Peyer's patch (tissue), 4 donors: ENCODE measurements at regions not wholly inside any gene's neighbourhood (a gene's known extent, or its start where the extent isn't known, plus 50 kb on each side); places are given as distances from the start of the nearest gene placed in this dataset.

Experiments
- DNase-seq, 3 donors: peaks; one replicate each; pipeline ENCODE4 v3.0.0-alpha.2; 2017 to 2019
- H3K27ac ChIP-seq, 4 donors: fragments of 200-600 bp; sonication (generic); one replicate each; pipeline ENCODE4 v1.5.1; 2016 to 2019
- H3K27me3 ChIP-seq, 2 donors: fragments of 200-600 bp; sonication (generic); one replicate each; pipeline ENCODE4 v1.5.1; 2019
- H3K36me3 ChIP-seq, 3 donors: fragments of 200-600 bp; sonication (generic); one replicate each; pipeline ENCODE4 v1.5.1; 2016 to 2019
- H3K4me1 ChIP-seq, 4 donors: fragments of 200-600 bp; sonication (generic); one replicate each; pipeline ENCODE4 v1.5.1; 2016 to 2019
- H3K4me3 ChIP-seq, 4 donors: fragments of 200-600 bp; sonication (generic); 1 replicate in 3 of 4; 2 replicates in 1 of 4; pipeline ENCODE4 v1.5.1; 2016 to 2019; ENCODE audit warnings: mild to moderate bottlenecking in 1 of 4
- H3K9me3 ChIP-seq, 4 donors: fragments of 200-600 bp; sonication (generic); one replicate each; pipeline ENCODE4 v1.5.1; 2016 to 2019; ENCODE audit warnings: mild to moderate bottlenecking in 1 of 4
- CTCF ChIP-seq, 6 experiments: fragments of 450-650 bp in 4 of 6; fragments of 200-600 bp in 2 of 6; sonication (generic) in 1 of 6; IDR thresholded peaks; one replicate each; pipeline ENCODE4 v1.5.1; 2017 to 2019; ENCODE audit warnings: antibody characterized with exemption in 6 of 6, mild to moderate bottlenecking in 3 of 6, moderate library complexity in 1 of 6
- POLR2A ChIP-seq, 2 donors: fragments of 450-650 bp; IDR thresholded peaks; one replicate each; pipeline ENCODE4 v1.5.1; 2017; ENCODE audit warnings: antibody characterized with exemption in 2 of 2, mild to moderate bottlenecking in 2 of 2, moderate library complexity in 2 of 2

DNA sequence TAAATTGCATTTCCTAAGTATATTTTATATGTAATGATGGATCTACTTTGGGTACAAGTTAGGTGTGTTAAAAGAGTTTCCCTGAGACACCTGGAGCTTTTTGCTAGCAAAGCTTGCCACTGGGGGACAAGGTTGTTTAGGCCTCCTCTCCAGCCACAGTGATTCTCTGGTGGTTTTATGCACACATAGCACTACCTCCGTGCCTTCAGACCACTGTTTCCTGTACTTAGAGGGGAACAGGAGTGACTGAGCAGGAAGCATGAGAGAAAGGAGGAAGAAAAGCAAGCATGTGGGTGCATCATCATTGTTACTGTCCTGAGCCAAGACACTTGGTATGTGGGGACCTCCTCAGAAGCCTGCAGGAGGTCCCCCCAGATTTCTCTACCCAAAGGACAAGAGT lies 272.1 kb downstream of the RASEF start:
- no peak for DNase-seq
- H3K4me1 ChIP-seq = no peaks in the 10 kb centered on the region
- H3K27me3 ChIP-seq = no peaks in the 10 kb centered on the region
- H3K9me3 ChIP-seq = no peaks in the 10 kb centered on the region
- no peak overlapping the region for H3K4me3 ChIP-seq
- no peaks in the 10 kb centered on the region for H3K36me3 ChIP-seq
- no peak overlapping the region for H3K27ac ChIP-seq
- TF ChIP-seq POLR2A (IDR thresholded peaks at IDR 0.05) (no peak), CTCF (IDR thresholded peaks at IDR 0.05) (no peak)

GRCh38 chr9:82791692-82792091 lies 271.2 kb downstream of the RASEF start:
- TF ChIP-seq CTCF (IDR thresholded peaks at IDR 0.05) (no peak), POLR2A (IDR thresholded peaks at IDR 0.05) (no peak)
- Histone ChIP-seq H3K36me3 (no peaks in the 10 kb centered on the region), H3K4me3 (no peak overlapping the region), H3K4me1 (no peaks in the 10 kb centered on the region), H3K27me3 (no peaks in the 10 kb centered on the region), H3K27ac (no peak overlapping the region), H3K9me3 (no peaks in the 10 kb centered on the region)
- no peak for DNase-seq

- Histone ChIP-seq H3K27me3 (no peaks in the 10 kb centered on the region), H3K9me3 (no peaks in the 10 kb centered on the region), H3K4me1 (no peaks in the 10 kb centered on the region), H3K36me3 (no peaks in the 10 kb centered on the region), H3K27ac (no peak overlapping the region), H3K4me3 (no peak overlapping the region)
- TF ChIP-seq POLR2A (IDR thresholded peaks at IDR 0.05) (no peak), CTCF (IDR thresholded peaks at IDR 0.05) (no peak)
- no peak for DNase-seq
These were observed 265.4 kb downstream of the RASEF start for GRCh38 chr9:82797534-82797933.

DNA sequence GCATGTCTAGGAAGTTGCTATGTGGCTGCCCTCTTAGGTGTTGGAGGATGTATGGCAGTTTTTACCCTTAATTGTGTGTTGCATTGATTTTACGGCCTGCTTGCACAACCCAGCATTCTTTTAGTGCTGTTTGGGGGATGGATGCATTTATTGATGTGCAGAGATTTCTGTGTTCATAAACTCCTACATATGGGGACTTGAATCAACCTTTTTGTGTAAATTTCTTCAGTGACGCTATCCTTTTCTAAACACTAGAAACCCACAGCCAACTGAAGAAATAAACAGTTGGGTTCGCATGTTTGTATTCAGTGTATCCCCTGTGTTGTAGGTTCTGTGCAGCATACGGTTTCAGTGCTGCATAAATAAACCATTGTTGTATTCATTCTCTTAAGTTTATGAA lies 263.7 kb downstream of the RASEF start:
- Histone ChIP-seq H3K27ac (no peak overlapping the region), H3K4me1 (no peaks in the 10 kb centered on the region), H3K9me3 (no peaks in the 10 kb centered on the region), H3K27me3 (no peaks in the 10 kb centered on the region), H3K4me3 (no peak overlapping the region), H3K36me3 (no peaks in the 10 kb centered on the region)
- no peak for TF ChIP-seq CTCF (IDR thresholded peaks at IDR 0.05)
- TF ChIP-seq POLR2A (IDR thresholded peaks at IDR 0.05) = no peak
- no peak for DNase-seq

DNA sequence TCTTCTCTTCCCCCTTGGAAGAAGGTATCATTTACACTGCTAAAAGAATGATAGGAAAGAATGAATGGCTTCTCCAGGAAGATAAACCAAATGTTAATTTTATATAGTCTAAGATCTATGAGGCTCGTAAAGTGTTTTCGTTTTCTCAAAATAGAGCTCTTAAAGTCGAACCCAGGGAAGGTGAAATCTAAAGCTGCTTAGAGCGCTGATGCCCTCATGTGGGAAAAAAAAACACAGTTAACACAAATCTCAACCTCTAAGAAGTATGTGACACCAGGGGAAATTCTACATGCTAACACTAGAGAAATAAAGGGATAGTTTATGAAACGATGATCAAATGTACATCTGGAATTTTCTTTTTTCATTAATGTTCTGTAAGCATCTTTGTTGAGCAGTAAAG lies 257.9 kb downstream of the RASEF start:
- TF ChIP-seq CTCF (IDR thresholded peaks at IDR 0.05) (no peak), POLR2A (IDR thresholded peaks at IDR 0.05) (no peak)
- Histone ChIP-seq H3K36me3 (no peaks in the 10 kb centered on the region), H3K9me3 (no peaks in the 10 kb centered on the region), H3K4me3 (no peak overlapping the region), H3K27ac (no peak overlapping the region), H3K27me3 (no peaks in the 10 kb centered on the region), H3K4me1 (no peaks in the 10 kb centered on the region)
- DNase-seq = no peak

DNA sequence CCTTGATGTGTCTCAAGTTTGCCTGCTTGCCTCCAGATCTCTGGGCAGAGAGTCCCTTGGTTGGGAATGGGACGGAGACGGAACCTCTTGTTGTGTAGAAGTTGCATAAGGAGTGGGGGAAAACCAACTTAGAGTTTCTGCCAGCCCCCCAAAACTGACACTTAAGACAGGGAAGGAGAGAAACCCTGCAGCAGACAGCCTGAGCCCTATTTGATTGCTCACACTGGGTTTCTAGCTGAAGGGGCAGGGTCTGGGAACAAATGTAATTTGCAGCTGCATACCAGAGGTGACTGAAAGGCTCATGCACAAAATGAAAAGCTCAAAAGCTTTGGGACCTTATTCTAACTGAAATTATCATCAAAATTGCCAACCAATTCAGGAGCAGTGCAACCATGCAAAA lies 254.5 kb downstream of the RASEF start:
- Histone ChIP-seq H3K27me3 (no peaks in the 10 kb centered on the region), H3K27ac (no peak overlapping the region), H3K4me3 (no peak overlapping the region), H3K36me3 (no peaks in the 10 kb centered on the region), H3K9me3 (no peaks in the 10 kb centered on the region), H3K4me1 (no peaks in the 10 kb centered on the region)
- TF ChIP-seq POLR2A (IDR thresholded peaks at IDR 0.05) (no peak), CTCF (IDR thresholded peaks at IDR 0.05) (no peak)
- no peak for DNase-seq
